CD4-positive, alpha-beta memory T cell (primary cell): ENCODE measurements at regions not wholly inside any gene's neighbourhood (a gene's known extent, or its start where the extent isn't known, plus 50 kb on each side); places are given as distances from the start of the nearest gene placed in this dataset.
"Not testable (repeated sequence)": the region's sequence is repeated elsewhere in the genome, so short reads cannot be mapped to it uniquely, and the experiment has no call there.

Experiments used
- CTCF ChIA-PET: fragments of 350-600 bp; sonication (Branson Sonifier 250); formaldehyde crosslinking; loops from one replicate; lab custom pipeline; 2021; ENCODE audit warnings: inconsistent platforms; ENCODE audit not compliant: partially characterized antibody; lab: Charles Lee
- POLR2A ChIA-PET: fragments of 350-600 bp; sonication (Branson Sonifier 250); formaldehyde crosslinking; loops from one replicate; lab custom pipeline; 2021; ENCODE audit not compliant: partially characterized antibody; lab: Charles Lee
- DNase-seq, 5 donors: peaks; one replicate each; pipeline versions ENCODE4 v3.0.0 to v3.0.0-alpha.2; 2020 to 2022; ENCODE audit warnings: mixed read lengths in 1 of 5
- H3K27ac ChIP-seq: one replicate; pipeline ENCODE4 v1.7.0; 2013; ENCODE audit warnings: low read depth, low read length
- H3K27me3 ChIP-seq: 2 replicates; pipeline ENCODE4 v1.7.0; 2013; ENCODE audit warnings: mild to moderate bottlenecking, low read length, moderate library complexity; ENCODE audit not compliant: insufficient read depth
- H3K36me3 ChIP-seq: 2 replicates; pipeline ENCODE4 v1.7.0; 2013; ENCODE audit warnings: mild to moderate bottlenecking, low read length, moderate library complexity; ENCODE audit not compliant: insufficient read depth
- H3K4me1 ChIP-seq: 2 replicates; pipeline ENCODE4 v1.7.0; 2013; ENCODE audit warnings: mild to moderate bottlenecking, low read length, moderate library complexity; ENCODE audit not compliant: insufficient read depth
- H3K4me3 ChIP-seq, 2 donors: one replicate each; pipeline ENCODE4 v1.7.0; 2013; ENCODE audit warnings: low read length in 2 of 2, mild to moderate bottlenecking in 1 of 2
- H3K9me3 ChIP-seq, 2 donors: one replicate each; pipeline ENCODE4 v1.7.0; 2013; ENCODE audit warnings: low read length in 2 of 2, control low read depth in 1 of 2; ENCODE audit not compliant: control insufficient read depth in 1 of 2
- H3K27ac Mint-ChIP-seq, 7 donors: one replicate each; pipeline ENCODE4 v1.8.0; 2020 to 2021; ENCODE audit warnings: mixed read lengths in 7 of 7, mild to moderate bottlenecking in 6 of 7, inconsistent platforms in 3 of 7, moderate library complexity in 3 of 7
- H3K27me3 Mint-ChIP-seq, 2 donors: one replicate each; pipeline ENCODE4 v1.8.0; 2020 to 2021; ENCODE audit warnings: mixed read lengths in 2 of 2
- H3K36me3 Mint-ChIP-seq, 2 donors: one replicate each; pipeline ENCODE4 v1.8.0; 2020 to 2021; ENCODE audit warnings: mixed read lengths in 2 of 2, inconsistent platforms in 1 of 2, mild to moderate bottlenecking in 1 of 2
- H3K4me1 Mint-ChIP-seq, 4 donors: one replicate each; pipeline ENCODE4 v1.8.0; 2020 to 2021; ENCODE audit warnings: mixed read lengths in 4 of 4, mild to moderate bottlenecking in 1 of 4
- H3K4me3 Mint-ChIP-seq, 8 donors: one replicate each; pipeline ENCODE4 v1.8.0; 2020 to 2021; ENCODE audit warnings: mixed read lengths in 8 of 8, mild to moderate bottlenecking in 7 of 8, moderate library complexity in 6 of 8, inconsistent platforms in 3 of 8
- H3K9me3 Mint-ChIP-seq, 8 donors: one replicate each; pipeline ENCODE4 v1.8.0; 2020 to 2021; ENCODE audit warnings: mixed read lengths in 8 of 8, mild to moderate bottlenecking in 5 of 8, inconsistent platforms in 3 of 8, moderate library complexity in 1 of 8
- intact Hi-C: fragments of 100-400 bp; cut with micrococcal nuclease; formaldehyde crosslinking; loops from one replicate; pipeline ENCODE4 v1.15.1; 2023

GRCh38 chr10:15921423-15921945, 61.2 kb upstream of the MINDY3 start:
- H3K9me3 Mint-ChIP-seq, intact Hi-C loops, H3K27me3 ChIP-seq, CTCF ChIA-PET, H3K4me1 ChIP-seq, DNase-seq, POLR2A ChIA-PET, H3K27me3 Mint-ChIP-seq, H3K9me3 ChIP-seq, H3K27ac Mint-ChIP-seq, H3K36me3 ChIP-seq, H3K4me3 ChIP-seq, H3K36me3 Mint-ChIP-seq, H3K27ac ChIP-seq, H3K4me3 Mint-ChIP-seq, H3K4me1 Mint-ChIP-seq: not testable (repeated sequence)

GRCh38 chr10:15931376-15931775, 71.1 kb upstream of the MINDY3 start:
- DNase-seq, result no peak
- CTCF ChIA-PET, result no interaction called here

GRCh38 chr10:15939543-15939942, 79.2 kb upstream of the MINDY3 start:
- H3K27me3 Mint-ChIP-seq, result peaks cover 11 to 13% of the 10 kb centered on the region in 2 donors
- H3K9me3 Mint-ChIP-seq, H3K36me3 ChIP-seq, intact Hi-C loops, H3K27me3 ChIP-seq, H3K4me1 ChIP-seq, DNase-seq, H3K27ac ChIP-seq, H3K9me3 ChIP-seq, CTCF ChIA-PET, H3K4me3 Mint-ChIP-seq, H3K27ac Mint-ChIP-seq, POLR2A ChIA-PET, H3K36me3 Mint-ChIP-seq, H3K4me3 ChIP-seq, H3K4me1 Mint-ChIP-seq: not testable (repeated sequence)

More at GRCh38 chr10:15931376-15931775, 71.1 kb upstream of the MINDY3 start:
- Mint-ChIP-seq H3K27ac (no peak overlapping the region), H3K27me3 (peaks cover 15 to 18% of the 10 kb centered on the region in 2 donors), H3K36me3 (peaks cover 0 to 4% of the 10 kb centered on the region in 2 donors), H3K4me1 (no peaks in the 10 kb centered on the region), H3K4me3 (no peak overlapping the region), H3K9me3 (peaks cover 0 to 16% (median 7%) of the 10 kb centered on the region in 8 donors)
- intact Hi-C loops, result no loop called here
- Histone ChIP-seq H3K27ac (no peak overlapping the region), H3K36me3 (no peaks in the 10 kb centered on the region), H3K9me3 (no peaks in the 10 kb centered on the region), H3K4me3 (no peak overlapping the region), H3K27me3 (no peaks in the 10 kb centered on the region), H3K4me1 (no peaks in the 10 kb centered on the region)
- POLR2A ChIA-PET, result no interaction called here

- Histone ChIP-seq H3K4me1 (no peaks in the 10 kb centered on the region), H3K27ac (no peak overlapping the region), H3K4me3 (no peak overlapping the region), H3K9me3 (no peaks in the 10 kb centered on the region), H3K27me3 (no peaks in the 10 kb centered on the region), H3K36me3 (no peaks in the 10 kb centered on the region)
- CTCF ChIA-PET, result no interaction called here
- Mint-ChIP-seq H3K9me3 (peaks cover 0 to 20% (median 11%) of the 10 kb centered on the region in 8 donors), H3K27me3 (peaks cover 8 to 11% of the 10 kb centered on the region in 2 donors), H3K36me3 (no peaks in the 10 kb centered on the region), H3K4me1 (no peaks in the 10 kb centered on the region), H3K27ac (no peak overlapping the region), H3K4me3 (no peak overlapping the region)
- intact Hi-C loops, result no loop called here
- no peak for DNase-seq
- POLR2A ChIA-PET, result no interaction called here
Measured at GRCh38 chr10:15943426-15943825, 83.1 kb upstream of the MINDY3 start.

- no peaks in the 10 kb centered on the region for H3K36me3 Mint-ChIP-seq
- ChIA-PET CTCF (no interaction called here), POLR2A (no interaction called here)
- no peak overlapping the region for H3K4me3 ChIP-seq
- H3K27ac ChIP-seq, result no peak overlapping the region
- H3K4me3 Mint-ChIP-seq, result no peak overlapping the region
- H3K9me3 Mint-ChIP-seq, result peaks cover 0 to 3% (median 0%) of the 10 kb centered on the region in 8 donors
- no peaks in the 10 kb centered on the region for H3K36me3 ChIP-seq
- H3K27me3 Mint-ChIP-seq, result peaks cover 6 to 7% of the 10 kb centered on the region in 2 donors
- H3K27ac Mint-ChIP-seq, result no peak overlapping the region
- H3K4me1 Mint-ChIP-seq, result no peaks in the 10 kb centered on the region
- intact Hi-C loops, result no loop called here
- no peaks in the 10 kb centered on the region for H3K27me3 ChIP-seq
- no peak for DNase-seq
- H3K9me3 ChIP-seq, result no peaks in the 10 kb centered on the region
- no peaks in the 10 kb centered on the region for H3K4me1 ChIP-seq
Measured at GRCh38 chr10:15954188-15954587, 93.9 kb upstream of the MINDY3 start.

GRCh38 chr10:15960277-15960676, 100.0 kb upstream of the MINDY3 start:
- Mint-ChIP-seq H3K9me3 (peaks cover 0 to 4% (median 0%) of the 10 kb centered on the region in 8 donors), H3K4me3 (no peak overlapping the region), H3K36me3 (no peaks in the 10 kb centered on the region), H3K27ac (no peak overlapping the region), H3K27me3 (peaks cover 1 to 10% of the 10 kb centered on the region in 2 donors), H3K4me1 (no peaks in the 10 kb centered on the region)
- Histone ChIP-seq H3K27me3 (no peaks in the 10 kb centered on the region), H3K4me1 (no peaks in the 10 kb centered on the region), H3K36me3 (no peaks in the 10 kb centered on the region), H3K27ac (no peak overlapping the region), H3K9me3 (no peaks in the 10 kb centered on the region), H3K4me3 (no peak overlapping the region)
- ChIA-PET CTCF (no interaction called here), POLR2A (no interaction called here)
- intact Hi-C loops, result no loop called here
- no peak for DNase-seq

- H3K4me1 ChIP-seq, H3K4me1 Mint-ChIP-seq, H3K36me3 Mint-ChIP-seq, H3K27me3 ChIP-seq, H3K4me3 ChIP-seq, H3K9me3 ChIP-seq, H3K27ac ChIP-seq, DNase-seq, H3K27me3 Mint-ChIP-seq, H3K4me3 Mint-ChIP-seq, H3K9me3 Mint-ChIP-seq, H3K36me3 ChIP-seq, intact Hi-C loops, H3K27ac Mint-ChIP-seq, CTCF ChIA-PET, POLR2A ChIA-PET: not testable (repeated sequence)
Measured at GRCh38 chr10:15972736-15973135, 112.4 kb upstream of the MINDY3 start.

- H3K27me3 ChIP-seq, result no peaks in the 10 kb centered on the region
- no peaks in the 10 kb centered on the region for H3K36me3 ChIP-seq
- H3K4me3 ChIP-seq, result no peak overlapping the region
- Mint-ChIP-seq H3K4me1 (no peaks in the 10 kb centered on the region), H3K27ac (no peak overlapping the region), H3K4me3 (no peak overlapping the region), H3K9me3 (peaks cover 0 to 9% (median 0%) of the 10 kb centered on the region in 8 donors), H3K36me3 (no peaks in the 10 kb centered on the region), H3K27me3 (no peaks in the 10 kb centered on the region)
- H3K27ac ChIP-seq, result no peak overlapping the region
- no peak for DNase-seq
- H3K9me3 ChIP-seq, result no peaks in the 10 kb centered on the region
- intact Hi-C loops, result no loop called here
- H3K4me1 ChIP-seq, result no peaks in the 10 kb centered on the region
- ChIA-PET POLR2A (no interaction called here), CTCF (no interaction called here)
Measured at GRCh38 chr10:15985690-15986089, 125.4 kb upstream of the MINDY3 start.
